ENCODE measurements at regions not wholly inside any gene's neighbourhood (a gene's known extent, or its start where the extent isn't known, plus 50 kb on each side); places are given as distances from the start of the nearest gene placed in this dataset.

GRCh38 chr16:65770752-65771151, 595.7 kb upstream of the CDH5 start:
- no peaks in the 10 kb centered on the region for H3K9me3 ChIP-seq
- H3K27ac ChIP-seq, result no peak overlapping the region
- H3K4me1 ChIP-seq, result no peaks in the 10 kb centered on the region
- no peak for DNase-seq
- intact Hi-C loops (cut with DNase I; ENCODE audit: low total_unique reads), result no loop called here
- H3K36me3 ChIP-seq, result peaks cover 0 to 2% of the 10 kb centered on the region in 2 donors
- H3K27me3 ChIP-seq, result no peaks in the 10 kb centered on the region
- TF ChIP-seq POLR2A (IDR thresholded peaks at IDR 0.05), result no peak
- TF ChIP-seq CTCF (IDR thresholded peaks at IDR 0.05), result no peak
- H3K4me3 ChIP-seq, result no peak overlapping the region

GRCh38 chr16:65769776-65770438, 596.6 kb upstream of the CDH5 start:
- no peaks in the 10 kb centered on the region for H3K27me3 ChIP-seq
- no peak for TF ChIP-seq CTCF (IDR thresholded peaks at IDR 0.05)
- no peak for TF ChIP-seq POLR2A (IDR thresholded peaks at IDR 0.05)
- no peak overlapping the region for H3K4me3 ChIP-seq
- H3K4me1 ChIP-seq, result no peaks in the 10 kb centered on the region
- H3K36me3 ChIP-seq, result peaks cover 0 to 2% of the 10 kb centered on the region in 2 donors
- intact Hi-C loops (cut with DNase I; ENCODE audit: low total_unique reads), result no loop called here
- H3K9me3 ChIP-seq, result no peaks in the 10 kb centered on the region
- no peak for DNase-seq
- H3K27ac ChIP-seq, result no peak overlapping the region

GRCh38 chr16:65769055-65769465, 597.4 kb upstream of the CDH5 start:
- Histone ChIP-seq H3K27me3 (no peaks in the 10 kb centered on the region), H3K27ac (no peak overlapping the region), H3K4me1 (no peaks in the 10 kb centered on the region), H3K36me3 (peaks cover 0 to 2% of the 10 kb centered on the region in 2 donors), H3K9me3 (no peaks in the 10 kb centered on the region), H3K4me3 (no peak overlapping the region)
- intact Hi-C loops (cut with DNase I; ENCODE audit: low total_unique reads), result no loop called here
- no peak for DNase-seq
- no peak for TF ChIP-seq CTCF (IDR thresholded peaks at IDR 0.05)

GRCh38 chr16:65767125-65767524, 599.4 kb upstream of the CDH5 start:
- intact Hi-C loops (cut with DNase I; ENCODE audit: low total_unique reads), result no loop called here
- H3K27ac ChIP-seq, result no peak overlapping the region
- DNase-seq, result no peak
- H3K9me3 ChIP-seq, result no peaks in the 10 kb centered on the region
- H3K4me1 ChIP-seq, result no peaks in the 10 kb centered on the region
- H3K36me3 ChIP-seq, result peaks cover 0 to 2% of the 10 kb centered on the region in 2 donors
- TF ChIP-seq POLR2A (IDR thresholded peaks at IDR 0.05) (no peak), CTCF (IDR thresholded peaks at IDR 0.05) (no peak)
- H3K27me3 ChIP-seq, result no peaks in the 10 kb centered on the region
- no peak overlapping the region for H3K4me3 ChIP-seq

GRCh38 chr16:65763640-65764305, 602.7 kb upstream of the CDH5 start:
- intact Hi-C loops (cut with DNase I; ENCODE audit: low total_unique reads), result no loop called here

More at GRCh38 chr16:65763640-65764305, 602.7 kb upstream of the CDH5 start:
- no peaks in the 10 kb centered on the region for H3K4me1 ChIP-seq
- no peaks in the 10 kb centered on the region for H3K36me3 ChIP-seq
- H3K9me3 ChIP-seq, result no peaks in the 10 kb centered on the region
- H3K27me3 ChIP-seq, result no peaks in the 10 kb centered on the region
- TF ChIP-seq CTCF (IDR thresholded peaks at IDR 0.05) (no peak), POLR2A (IDR thresholded peaks at IDR 0.05) (no peak)
- H3K27ac ChIP-seq, result no peak overlapping the region
- no peak for DNase-seq
- no peak overlapping the region for H3K4me3 ChIP-seq

Measured in uterus (tissue), 3 donors.